ENCODE measurements at regions not wholly inside any gene's neighbourhood (a gene's known extent, or its start where the extent isn't known, plus 50 kb on each side); places are given as distances from the start of the nearest gene placed in this dataset.
"Not testable (repeated sequence)": the region's sequence is repeated elsewhere in the genome, so short reads cannot be mapped to it uniquely, and the experiment has no call there.

GRCh38 chr1:101130673-101131072, 105.1 kb upstream of the DPH5 start:
- Histone ChIP-seq H3K4me3 (IDR thresholded peaks at IDR 0.05; ENCODE audit: insufficient read depth, low read depth, low read length) (no peak overlapping the region), H3K79me2 (ENCODE audit: insufficient read depth, low read depth) (no peaks in the 10 kb centered on the region), H3K9ac (no peak overlapping the region), H3K27me3 (ENCODE audit: insufficient read depth, low read depth) (no peaks in the 10 kb centered on the region), H3K36me3 (ENCODE audit: insufficient read depth) (no peaks in the 10 kb centered on the region), H2AFZ (ENCODE audit: low read depth) (no peak overlapping the region), H4K20me1 (ENCODE audit: insufficient read depth) (no peaks in the 10 kb centered on the region), H3K4me2 (no peak overlapping the region), H3K27ac (no peak overlapping the region), H3K4me1 (ENCODE audit: low read depth, poor library complexity, severe bottlenecking) (no peaks in the 10 kb centered on the region)
- no peak for TF ChIP-seq CTCF (conservative IDR thresholded peaks at IDR 0.05; ENCODE audit: low read depth, low read length)

- Histone ChIP-seq H3K4me3 (IDR thresholded peaks at IDR 0.05; ENCODE audit: insufficient read depth, low read depth, low read length) (no peak overlapping the region), H3K9ac (no peak overlapping the region), H3K4me2 (no peak overlapping the region), H3K27me3 (ENCODE audit: insufficient read depth, low read depth) (no peaks in the 10 kb centered on the region), H2AFZ (ENCODE audit: low read depth) (no peak overlapping the region), H3K79me2 (ENCODE audit: insufficient read depth, low read depth) (no peaks in the 10 kb centered on the region), H3K27ac (no peak overlapping the region), H3K4me1 (ENCODE audit: low read depth, poor library complexity, severe bottlenecking) (no peaks in the 10 kb centered on the region), H3K36me3 (ENCODE audit: insufficient read depth) (no peaks in the 10 kb centered on the region), H4K20me1 (ENCODE audit: insufficient read depth) (no peaks in the 10 kb centered on the region)
- TF ChIP-seq CTCF (conservative IDR thresholded peaks at IDR 0.05; ENCODE audit: low read depth, low read length), result no peak
Observed at GRCh38 chr1:101128846-101129245, 103.3 kb upstream of the DPH5 start.

- no peaks in the 10 kb centered on the region for H3K36me3 ChIP-seq (ENCODE audit: insufficient read depth)
- H3K27ac ChIP-seq, result no peak overlapping the region
- no peaks in the 10 kb centered on the region for H3K4me1 ChIP-seq (ENCODE audit: low read depth, poor library complexity, severe bottlenecking)
- no peak for TF ChIP-seq CTCF (conservative IDR thresholded peaks at IDR 0.05; ENCODE audit: low read depth, low read length)
- H3K27me3 ChIP-seq (ENCODE audit: insufficient read depth, low read depth), result no peaks in the 10 kb centered on the region
- no peaks in the 10 kb centered on the region for H3K79me2 ChIP-seq (ENCODE audit: insufficient read depth, low read depth)
- no peak overlapping the region for H3K9ac ChIP-seq
- H3K4me3 ChIP-seq (IDR thresholded peaks at IDR 0.05; ENCODE audit: insufficient read depth, low read depth, low read length), result no peak overlapping the region
- H2AFZ ChIP-seq (ENCODE audit: low read depth), result no peak overlapping the region
- no peak overlapping the region for H3K4me2 ChIP-seq
- no peaks in the 10 kb centered on the region for H4K20me1 ChIP-seq (ENCODE audit: insufficient read depth)
Observed at GRCh38 chr1:101128211-101128727, 102.7 kb upstream of the DPH5 start.

GRCh38 chr1:101124405-101124804, 98.8 kb upstream of the DPH5 start:
- H3K9ac ChIP-seq, result no peak overlapping the region
- H3K4me3 ChIP-seq (IDR thresholded peaks at IDR 0.05; ENCODE audit: insufficient read depth, low read depth, low read length), result no peak overlapping the region
- no peak overlapping the region for H3K27ac ChIP-seq
- no peaks in the 10 kb centered on the region for H4K20me1 ChIP-seq (ENCODE audit: insufficient read depth)
- H3K27me3 ChIP-seq (ENCODE audit: insufficient read depth, low read depth), result no peaks in the 10 kb centered on the region
- peaks cover 8% of the 10 kb centered on the region for H3K4me1 ChIP-seq (ENCODE audit: low read depth, poor library complexity, severe bottlenecking)
- H3K36me3 ChIP-seq (ENCODE audit: insufficient read depth), result no peaks in the 10 kb centered on the region
- H3K4me2 ChIP-seq, result no peak overlapping the region
- no peaks in the 10 kb centered on the region for H3K79me2 ChIP-seq (ENCODE audit: insufficient read depth, low read depth)
- H2AFZ ChIP-seq (ENCODE audit: low read depth), result no peak overlapping the region
- TF ChIP-seq CTCF (conservative IDR thresholded peaks at IDR 0.05; ENCODE audit: low read depth, low read length), result no peak

GRCh38 chr1:101123904-101124303, 98.3 kb upstream of the DPH5 start:
- not testable (repeated sequence) for H3K36me3 ChIP-seq (ENCODE audit: insufficient read depth); H3K27ac ChIP-seq; H2AFZ ChIP-seq (ENCODE audit: low read depth); H3K79me2 ChIP-seq (ENCODE audit: insufficient read depth, low read depth); H3K4me2 ChIP-seq; H3K9ac ChIP-seq; H3K4me1 ChIP-seq (ENCODE audit: low read depth, poor library complexity, severe bottlenecking); H3K27me3 ChIP-seq (ENCODE audit: insufficient read depth, low read depth); H3K4me3 ChIP-seq (IDR thresholded peaks at IDR 0.05; ENCODE audit: insufficient read depth, low read depth, low read length); H4K20me1 ChIP-seq (ENCODE audit: insufficient read depth)

Data from KMS-11 (cell line).